Psoas muscle (tissue), 7 donors: ENCODE measurements at regions not wholly inside any gene's neighbourhood (a gene's known extent, or its start where the extent isn't known, plus 50 kb on each side); places are given as distances from the start of the nearest gene placed in this dataset.

Experiments used
- ATAC-seq, 4 donors: fragments of 200-7000 bp; cut with Tn5 transposase; one replicate each; pipeline ENCODE4 v1.9.1; 2020; ENCODE audit warnings: moderate library complexity in 3 of 4, mild to moderate bottlenecking in 2 of 4
- DNase-seq, 2 donors: peaks; one replicate each; pipeline ENCODE4 v3.0.0-alpha.2; 2020
- H3K27ac ChIP-seq: fragments of 200-600 bp; one replicate; pipeline ENCODE4 v1.8.0; 2022
- H3K27me3 ChIP-seq, 3 donors: fragments of 200-600 bp in 1 of 3; one replicate each; pipeline versions ENCODE4 v1.6.1 to v1.8.0; 2013 to 2022; ENCODE audit warnings: low read length in 2 of 3, mild to moderate bottlenecking in 2 of 3, moderate library complexity in 1 of 3; ENCODE audit not compliant: insufficient read depth in 3 of 3
- H3K36me3 ChIP-seq, 2 donors: fragments of 200-600 bp in 1 of 2; one replicate each; pipeline versions ENCODE4 v1.6.1 to v1.8.0; 2013 to 2022; ENCODE audit warnings: low read depth in 1 of 2, mild to moderate bottlenecking in 1 of 2, moderate library complexity in 1 of 2; ENCODE audit not compliant: insufficient read depth in 1 of 2
- H3K4me1 ChIP-seq: fragments of 200-600 bp; one replicate; pipeline ENCODE4 v1.8.0; 2022
- H3K4me3 ChIP-seq: fragments of 200-600 bp; one replicate; pipeline ENCODE4 v1.8.0; 2022; ENCODE audit warnings: mild to moderate bottlenecking
- H3K9me3 ChIP-seq: fragments of 200-600 bp; one replicate; pipeline ENCODE4 v1.8.0; 2022
- CTCF ChIP-seq: fragments of 200-600 bp; IDR thresholded peaks from one replicate; pipeline ENCODE4 v1.8.0; 2022; ENCODE audit warnings: antibody characterized with exemption
- WGBS, 3 donors: extraction: QIAGEN DNeasy Blood & Tissue Kit; methylation state at CpG; one replicate each; pipeline versions ENCODE4 v1.1.6 to v1.1.7; 2013; 5-methylcytosine and 5-hydroxymethylcytosine counted together
- intact Hi-C, 2 donors: fragments of 100-400 bp; cut with DNase I; formaldehyde crosslinking; loops; one replicate each; pipeline versions ENCODE4 v1.11.0 to v1.14.2; 2022
- donor health status: healthy with polysubstance abuse.
- donor health status: DM: no; HTN: no; CAD: no; lungs with moderate emphysema.
- donor health status: Bipolar disorder and iron deficiency.
- donor health status: healthy.
- donor health status: DM: yes; HTN: yes; CAD: no.
- donor health status: DM: no; HTN: no; CAD: no.
- donor health status: DM: yes; HTN: yes; CAD: no.

DNA sequence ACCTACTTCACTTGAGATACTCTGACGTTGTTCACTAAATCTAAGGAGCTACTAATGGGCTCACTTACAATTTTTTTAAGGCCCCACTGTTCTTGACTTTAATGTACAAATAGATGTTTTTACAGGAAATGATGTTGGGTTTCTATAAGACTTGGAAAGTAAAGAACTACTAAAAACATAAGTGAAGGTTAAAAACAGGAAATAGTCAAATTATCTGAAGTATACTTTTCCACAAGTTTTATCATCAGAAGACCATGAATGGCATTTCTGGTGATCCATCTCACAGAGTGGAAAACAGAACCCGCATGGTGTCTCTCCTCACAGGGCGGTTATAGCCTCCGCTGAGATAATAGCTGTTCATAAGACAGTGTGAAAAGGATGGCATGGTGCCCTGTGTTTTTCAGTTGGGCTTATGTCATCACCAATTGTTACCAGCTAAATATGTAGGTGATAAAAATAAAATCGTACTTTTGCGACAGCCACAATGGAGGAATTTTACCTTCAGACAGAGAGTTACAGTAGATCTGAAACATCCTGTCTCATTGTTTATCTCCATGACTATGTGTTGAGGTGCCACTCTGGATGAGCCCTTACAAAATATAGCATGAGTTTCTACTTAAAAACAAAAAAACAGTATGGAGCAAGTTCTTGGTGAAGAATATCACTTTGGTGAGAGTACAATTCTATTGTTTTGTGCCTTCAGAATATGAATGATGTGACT is 462.4 kb downstream of the RAP2B start:
- Histone ChIP-seq H3K36me3 (no peaks in the 10 kb centered on the region), H3K4me1 (no peaks in the 10 kb centered on the region), H3K27me3 (peaks cover 0 to 2% (median 0%) of the 10 kb centered on the region in 3 donors), H3K27ac (no peak overlapping the region), H3K4me3 (no peak overlapping the region), H3K9me3 (no peaks in the 10 kb centered on the region)
- no peak for TF ChIP-seq CTCF
- ATAC-seq = no peak
- intact Hi-C loops = no loop called here
- WGBS, 3 donors = 57 to 67% (median 65%) methylated on average over 6 of the region's 6 CpGs
- no peak for DNase-seq

- Histone ChIP-seq H3K27ac (no peak overlapping the region), H3K9me3 (no peaks in the 10 kb centered on the region), H3K36me3 (no peaks in the 10 kb centered on the region), H3K4me3 (no peak overlapping the region), H3K27me3 (peaks cover 0 to 2% (median 0%) of the 10 kb centered on the region in 3 donors), H3K4me1 (no peaks in the 10 kb centered on the region)
- no peak for TF ChIP-seq CTCF
- ATAC-seq = no peak
- intact Hi-C loops = no loop called here
- no peak for DNase-seq
- WGBS, 3 donors = 67 to 78% (median 73%) methylated on average over 3 of the region's 3 CpGs
Observed at GRCh38 chr3:153625506-153625905, 463.5 kb downstream of the RAP2B start.

GRCh38 chr3:153626158-153626557 is 464.1 kb downstream of the RAP2B start:
- Histone ChIP-seq H3K27ac (no peak overlapping the region), H3K4me3 (no peak overlapping the region), H3K9me3 (no peaks in the 10 kb centered on the region), H3K36me3 (no peaks in the 10 kb centered on the region), H3K27me3 (peaks cover 0 to 2% (median 0%) of the 10 kb centered on the region in 3 donors), H3K4me1 (no peaks in the 10 kb centered on the region)
- intact Hi-C loops = no loop called here
- TF ChIP-seq CTCF = no peak
- 46 to 55% (median 49%) methylated on average over 2 of the region's 2 CpGs for WGBS, 3 donors
- no peak for DNase-seq
- no peak for ATAC-seq

- 43 to 58% (median 50%) methylated on average over 4 of the region's 4 CpGs for WGBS, 3 donors
- intact Hi-C loops = no loop called here
- no peak overlapping the region for H3K4me3 ChIP-seq
- peak in 1 of 4 donors; percentile 23 for ATAC-seq
- H3K9me3 ChIP-seq = no peaks in the 10 kb centered on the region
- H3K4me1 ChIP-seq = no peaks in the 10 kb centered on the region
- no peak overlapping the region for H3K27ac ChIP-seq
- H3K36me3 ChIP-seq = no peaks in the 10 kb centered on the region
- DNase-seq = no peak
- H3K27me3 ChIP-seq = peaks cover 0 to 2% (median 0%) of the 10 kb centered on the region in 3 donors
- TF ChIP-seq CTCF = no peak
Observed at GRCh38 chr3:153628591-153628990, 466.6 kb downstream of the RAP2B start.

DNA sequence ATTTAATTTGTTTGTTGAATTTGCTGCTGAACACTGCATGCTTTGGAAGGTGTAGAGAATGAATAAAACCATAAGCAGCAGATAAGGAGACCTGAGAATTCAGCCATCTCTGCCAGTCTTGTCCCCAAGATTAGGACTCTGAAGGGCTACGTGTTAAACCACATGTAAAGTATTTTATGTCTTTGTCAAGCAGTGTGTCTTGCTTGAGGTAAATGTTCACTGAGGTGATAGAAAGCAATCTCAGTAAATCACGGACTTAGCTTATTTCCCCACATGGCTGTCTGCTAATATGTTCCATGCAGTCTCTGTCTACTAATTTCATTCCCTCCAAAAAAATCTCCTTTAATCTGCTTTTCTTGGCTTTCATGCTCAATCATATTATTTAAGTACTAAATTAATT is 467.1 kb downstream of the RAP2B start:
- Histone ChIP-seq H3K4me3 (no peak overlapping the region), H3K27me3 (peaks cover 0 to 2% (median 0%) of the 10 kb centered on the region in 3 donors), H3K36me3 (no peaks in the 10 kb centered on the region), H3K4me1 (no peaks in the 10 kb centered on the region), H3K27ac (no peak overlapping the region), H3K9me3 (no peaks in the 10 kb centered on the region)
- ATAC-seq (no peak), DNase-seq (no peak)
- TF ChIP-seq CTCF = no peak
- WGBS, 3 donors = 74 to 79% (median 78%) methylated on average over 2 of the region's 2 CpGs
- intact Hi-C loops = no loop called here
